H9 (cell line): ENCODE measurements at regions not wholly inside any gene's neighbourhood (a gene's known extent, or its start where the extent isn't known, plus 50 kb on each side); places are given as distances from the start of the nearest gene placed in this dataset.

Source experiments
- DNase-seq: peaks from one replicate; pipeline ENCODE4 v3.0.0-alpha.2; 2017
- H2AFZ ChIP-seq: one replicate; pipeline ENCODE4 v1.6.1; 2013; ENCODE audit warnings: mild to moderate bottlenecking, low read length, control low read depth, moderate library complexity
- H2AK5ac ChIP-seq: 2 replicates; pipeline ENCODE4 v1.6.1; 2013; ENCODE audit warnings: low read length, control low read depth, mixed read lengths; ENCODE audit not compliant: insufficient read length
- H2BK120ac ChIP-seq: one replicate; pipeline ENCODE4 v1.6.1; 2013; ENCODE audit warnings: low read depth, mild to moderate bottlenecking, low read length, control low read depth, inconsistent platforms; ENCODE audit not compliant: poor library complexity, severe bottlenecking
- H2BK12ac ChIP-seq: 2 replicates; pipeline ENCODE4 v1.6.1; 2013; ENCODE audit warnings: low read length, control low read depth, mixed read lengths, low read depth; ENCODE audit not compliant: insufficient read length
- H2BK15ac ChIP-seq: 2 replicates; pipeline ENCODE4 v1.6.1; 2013; ENCODE audit warnings: low read depth, low read length, control low read depth
- H2BK20ac ChIP-seq: one replicate; pipeline ENCODE4 v1.6.1; 2013; ENCODE audit warnings: low read depth, mild to moderate bottlenecking, low read length, control low read depth, inconsistent platforms; ENCODE audit not compliant: poor library complexity, severe bottlenecking
- H2BK5ac ChIP-seq: 2 replicates; pipeline ENCODE4 v1.6.1; 2013; ENCODE audit warnings: low read length, control low read depth, mixed read lengths; ENCODE audit not compliant: insufficient read length
- H3K14ac ChIP-seq: 2 replicates; pipeline ENCODE4 v1.6.1; 2013; ENCODE audit warnings: low read length, control low read depth; ENCODE audit not compliant: insufficient read depth
- H3K18ac ChIP-seq: 2 replicates; pipeline ENCODE4 v1.6.1; 2013; ENCODE audit warnings: low read depth, mild to moderate bottlenecking, mixed read lengths, low read length, control low read depth; ENCODE audit not compliant: insufficient read length
- H3K23ac ChIP-seq: 2 replicates; pipeline ENCODE4 v1.6.1; 2013; ENCODE audit warnings: low read length, control low read depth, mixed read lengths, low read depth; ENCODE audit not compliant: insufficient read length
- H3K23me2 ChIP-seq: 2 replicates; pipeline ENCODE4 v1.6.1; 2013; ENCODE audit warnings: low read depth, mild to moderate bottlenecking, mixed read lengths, low read length, control low read depth; ENCODE audit not compliant: insufficient read length, poor library complexity, severe bottlenecking
- H3K27ac ChIP-seq: 2 replicates; pipeline ENCODE4 v1.5.1; 2013; ENCODE audit warnings: low read length, control low read depth, mixed read lengths, low read depth; ENCODE audit not compliant: insufficient read length
- H3K27me3 ChIP-seq: 2 replicates; pipeline ENCODE4 v1.6.1; 2013; ENCODE audit warnings: low read length, control low read depth, inconsistent platforms; ENCODE audit not compliant: insufficient read depth
- H3K4ac ChIP-seq: 2 replicates; pipeline ENCODE4 v1.6.1; 2013; ENCODE audit warnings: low read depth, mild to moderate bottlenecking, control low read depth, inconsistent platforms, low read length, moderate library complexity
- H3K4me1 ChIP-seq: 2 replicates; pipeline ENCODE4 v1.6.1; 2013; ENCODE audit warnings: low read length, control low read depth, inconsistent platforms; ENCODE audit not compliant: insufficient read depth
- H3K4me2 ChIP-seq: 2 replicates; pipeline ENCODE4 v1.6.1; 2013; ENCODE audit warnings: low read length, control low read depth, mixed read lengths; ENCODE audit not compliant: insufficient read length, insufficient read depth
- H3K56ac ChIP-seq: 2 replicates; pipeline ENCODE4 v1.6.1; 2013; ENCODE audit warnings: low read depth, mild to moderate bottlenecking, mixed read lengths, low read length, control low read depth; ENCODE audit not compliant: insufficient read length
- H3K79me1 ChIP-seq: 2 replicates; pipeline ENCODE4 v1.6.1; 2013; ENCODE audit warnings: low read depth, mild to moderate bottlenecking, moderate library complexity, low read length, control low read depth, inconsistent platforms; ENCODE audit not compliant: insufficient read depth, poor library complexity, severe bottlenecking
- H3K79me2 ChIP-seq: 2 replicates; pipeline ENCODE4 v1.6.1; 2013; ENCODE audit warnings: low read length, control low read depth, inconsistent platforms; ENCODE audit not compliant: insufficient read depth
- H3K9ac ChIP-seq: 2 replicates; pipeline ENCODE4 v1.6.1; 2013; ENCODE audit warnings: low read length, control low read depth, mixed read lengths; ENCODE audit not compliant: insufficient read length; ENCODE audit errors: extremely low read depth
- H3K9me3 ChIP-seq: one replicate; pipeline ENCODE4 v1.6.1; 2013; ENCODE audit warnings: low read depth, low read length, inconsistent platforms; ENCODE audit not compliant: control insufficient read depth
- H3T11ph ChIP-seq: one replicate; pipeline ENCODE4 v1.6.1; 2013; ENCODE audit warnings: mild to moderate bottlenecking, low read length, control low read depth, inconsistent platforms
- H4K20me1 ChIP-seq: one replicate; pipeline ENCODE4 v1.6.1; 2013; ENCODE audit not compliant: control insufficient read depth, insufficient read length, insufficient read depth
- H4K5ac ChIP-seq: 2 replicates; pipeline ENCODE4 v1.6.1; 2013; ENCODE audit warnings: low read depth, mild to moderate bottlenecking, mixed read lengths, low read length, control low read depth; ENCODE audit not compliant: insufficient read length
- H4K8ac ChIP-seq: replicated peaks from 2 replicates; pipeline ENCODE4 v1.6.1; 2013; ENCODE audit warnings: low read length, control low read depth, mixed read lengths, low read depth; ENCODE audit not compliant: insufficient read length
- H4K91ac ChIP-seq: 2 replicates; pipeline ENCODE4 v1.6.1; 2013; ENCODE audit warnings: low read depth, mild to moderate bottlenecking, moderate library complexity, mixed read lengths, low read length, control low read depth; ENCODE audit not compliant: insufficient read length
- H3K27ac Mint-ChIP-seq, 3 experiments: 2 replicates in 2 of 3; 3 replicates in 1 of 3; pipeline ENCODE4 v1.8.0; 2020 to 2021; ENCODE audit warnings: mixed read lengths in 3 of 3, mild to moderate bottlenecking in 1 of 3, moderate library complexity in 1 of 3
- H3K27me3 Mint-ChIP-seq: 2 replicates; pipeline ENCODE4 v1.8.0; 2021; ENCODE audit warnings: low read depth, mild to moderate bottlenecking, moderate library complexity, mixed read lengths
- H3K36me3 Mint-ChIP-seq, 3 experiments: 2 replicates in 2 of 3; 3 replicates in 1 of 3; pipeline ENCODE4 v1.8.0; 2020 to 2021; ENCODE audit warnings: low read depth in 3 of 3, mixed read lengths in 3 of 3; ENCODE audit not compliant: insufficient read depth in 1 of 3
- H3K4me1 Mint-ChIP-seq, 2 experiments: 2 replicates each; pipeline ENCODE4 v1.8.0; 2020; ENCODE audit warnings: mixed read lengths in 2 of 2
- H3K4me3 Mint-ChIP-seq, 2 experiments: 2 replicates in 1 of 2; 3 replicates in 1 of 2; pipeline ENCODE4 v1.8.0; 2020 to 2021; ENCODE audit warnings: mild to moderate bottlenecking in 2 of 2, mixed read lengths in 2 of 2, moderate library complexity in 1 of 2
- H3K9me3 Mint-ChIP-seq, 2 experiments: 2 replicates in 1 of 2; 3 replicates in 1 of 2; pipeline ENCODE4 v1.8.0; 2020; ENCODE audit warnings: mild to moderate bottlenecking in 2 of 2, mixed read lengths in 2 of 2, moderate library complexity in 1 of 2
- WGBS: extraction: QIAGEN DNeasy Blood & Tissue Kit; methylation state at CpG from one replicate; pipeline ENCODE4 v1.1.7; 2013; ENCODE audit warnings: missing lambda C conversion rate, low lambda C conversion rate, mixed read lengths; ENCODE audit not compliant: insufficient read length; ENCODE audit errors: extremely low coverage; 5-methylcytosine and 5-hydroxymethylcytosine counted together
- TF ChIP-seq, protein P1 (sequence below): fragments of 200-600 bp; sonication (generic); conservative IDR thresholded peaks from 3 replicates; pipeline ENCODE4 v1.8.0; 2021; ENCODE audit warnings: antibody characterized with exemption, mild to moderate bottlenecking

DNA sequence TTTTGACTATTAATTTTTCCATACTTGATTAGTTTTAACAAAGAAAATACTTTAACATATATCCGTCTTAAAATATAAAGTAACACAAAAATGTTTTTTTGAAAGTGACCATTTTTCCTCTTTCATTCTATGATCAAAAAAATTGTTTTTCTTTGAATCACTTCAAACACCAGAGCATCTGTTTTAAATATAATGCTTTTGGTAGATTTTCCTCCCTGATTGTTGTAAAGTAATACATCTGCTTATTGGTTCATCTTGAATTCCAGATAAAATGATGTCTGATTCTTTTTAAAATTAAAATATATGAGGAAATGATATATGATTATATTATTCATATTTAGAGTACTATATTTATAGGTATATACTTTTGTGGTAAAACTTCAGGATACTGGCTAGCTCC is 76.2 kb upstream of the LPAR1 start:
- Histone ChIP-seq H2BK120ac (no peak overlapping the region), H4K5ac (no peak overlapping the region), H4K91ac (no peak overlapping the region), H3K79me1 (no peaks in the 10 kb centered on the region), H3K4me2 (no peak overlapping the region), H4K8ac (no peak overlapping the region), H2BK15ac (no peak overlapping the region), H2AK5ac (no peak overlapping the region), H3T11ph (no peak overlapping the region), H3K23me2 (no peaks in the 10 kb centered on the region), H3K56ac (no peak overlapping the region), H3K14ac (no peak overlapping the region), H2BK5ac (no peak overlapping the region), H2BK20ac (no peak overlapping the region), H3K23ac (no peak overlapping the region), H3K4me1 (no peaks in the 10 kb centered on the region), H3K79me2 (no peaks in the 10 kb centered on the region), H3K27me3 (no peaks in the 10 kb centered on the region), H3K27ac (no peak overlapping the region), H4K20me1 (no peaks in the 10 kb centered on the region), H3K9ac (no peak overlapping the region), H3K4ac (no peak overlapping the region), H3K9me3 (no peaks in the 10 kb centered on the region), H2AFZ (no peak overlapping the region), H2BK12ac (no peak overlapping the region), H3K18ac (no peak overlapping the region)
- TF ChIP-seq, protein P1, sequence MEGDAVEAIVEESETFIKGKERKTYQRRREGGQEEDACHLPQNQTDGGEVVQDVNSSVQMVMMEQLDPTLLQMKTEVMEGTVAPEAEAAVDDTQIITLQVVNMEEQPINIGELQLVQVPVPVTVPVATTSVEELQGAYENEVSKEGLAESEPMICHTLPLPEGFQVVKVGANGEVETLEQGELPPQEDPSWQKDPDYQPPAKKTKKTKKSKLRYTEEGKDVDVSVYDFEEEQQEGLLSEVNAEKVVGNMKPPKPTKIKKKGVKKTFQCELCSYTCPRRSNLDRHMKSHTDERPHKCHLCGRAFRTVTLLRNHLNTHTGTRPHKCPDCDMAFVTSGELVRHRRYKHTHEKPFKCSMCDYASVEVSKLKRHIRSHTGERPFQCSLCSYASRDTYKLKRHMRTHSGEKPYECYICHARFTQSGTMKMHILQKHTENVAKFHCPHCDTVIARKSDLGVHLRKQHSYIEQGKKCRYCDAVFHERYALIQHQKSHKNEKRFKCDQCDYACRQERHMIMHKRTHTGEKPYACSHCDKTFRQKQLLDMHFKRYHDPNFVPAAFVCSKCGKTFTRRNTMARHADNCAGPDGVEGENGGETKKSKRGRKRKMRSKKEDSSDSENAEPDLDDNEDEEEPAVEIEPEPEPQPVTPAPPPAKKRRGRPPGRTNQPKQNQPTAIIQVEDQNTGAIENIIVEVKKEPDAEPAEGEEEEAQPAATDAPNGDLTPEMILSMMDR = no peak
- no peaks in the 10 kb centered on the region; the same call in 1 of the 2 replicates for H3K27me3 Mint-ChIP-seq
- DNase-seq = no peak
- H3K4me3 Mint-ChIP-seq = no peak overlapping the region
- peaks cover 0 to 3% of the 10 kb centered on the region in 2 experiments; a peak in 2 of 4 replicates for H3K4me1 Mint-ChIP-seq
- no CpG with 5 or more reads among the region's 1 CpG for WGBS
- H3K27ac Mint-ChIP-seq = no peak overlapping the region
- H3K9me3 Mint-ChIP-seq = peaks cover 5 to 6% of the 10 kb centered on the region in 2 experiments
- peaks cover 4 to 5% (median 4%) of the 10 kb centered on the region in 3 experiments for H3K36me3 Mint-ChIP-seq
